Spleen (tissue), 7 donors: ENCODE measurements at regions not wholly inside any gene's neighbourhood (a gene's known extent, or its start where the extent isn't known, plus 50 kb on each side); places are given as distances from the start of the nearest gene placed in this dataset.

Source experiments
- POLR2A ChIP-seq, 3 donors: fragments of 450-650 bp; IDR thresholded peaks; one replicate each; pipeline ENCODE4 v1.5.1; 2017; ENCODE audit warnings: antibody characterized with exemption in 3 of 3, mild to moderate bottlenecking in 1 of 3
- POLR2AphosphoS5 ChIP-seq, 3 donors: sonication (generic); formaldehyde crosslinking; IDR thresholded peaks; one replicate each; pipeline ENCODE4 v1.5.1; 2017; ENCODE audit warnings: antibody characterized with exemption in 3 of 3
- TF ChIP-seq, protein P1 (sequence below), 11 experiments: fragments of 200-600 bp in 7 of 11; fragments of 450-650 bp in 4 of 11; sonication (generic) in 4 of 11; IDR thresholded peaks in 8 of 11; conservative IDR thresholded peaks in 3 of 11; 1 replicate in 7 of 11; 2 replicates in 4 of 11; pipeline versions ENCODE4 v1.4.0 to v1.8.0; 2016 to 2021; ENCODE audit warnings: antibody characterized with exemption in 11 of 11, inconsistent platforms in 4 of 11, mild to moderate bottlenecking in 1 of 11
- donor health status: DM: no; HTN: no; CAD: no; lungs with moderate emphysema.
- donor health status: DM: no; HTN: no; CAD: no.
- donor health status: DM: no; HTN: no; CAD: no.

DNA sequence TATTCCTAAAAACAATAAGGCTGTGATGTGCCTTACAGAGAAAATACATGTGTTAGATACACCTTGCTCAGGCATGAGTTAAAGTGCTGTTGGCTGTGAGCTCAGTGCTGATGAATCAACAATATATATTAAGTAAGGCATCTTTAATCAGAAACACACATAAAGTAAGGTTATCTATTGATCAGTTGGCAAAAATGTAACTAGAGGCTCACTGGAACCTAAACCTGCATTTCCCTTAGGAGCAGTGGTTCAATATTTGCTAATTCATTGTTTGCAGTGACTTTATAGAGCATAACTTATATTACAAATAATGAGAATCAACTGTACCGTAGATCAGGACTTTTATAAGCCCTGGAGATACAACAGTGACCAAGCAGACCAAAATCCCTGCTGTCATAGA, 77.0 kb upstream of the CYP1B1 start:
- TF ChIP-seq, protein P1, sequence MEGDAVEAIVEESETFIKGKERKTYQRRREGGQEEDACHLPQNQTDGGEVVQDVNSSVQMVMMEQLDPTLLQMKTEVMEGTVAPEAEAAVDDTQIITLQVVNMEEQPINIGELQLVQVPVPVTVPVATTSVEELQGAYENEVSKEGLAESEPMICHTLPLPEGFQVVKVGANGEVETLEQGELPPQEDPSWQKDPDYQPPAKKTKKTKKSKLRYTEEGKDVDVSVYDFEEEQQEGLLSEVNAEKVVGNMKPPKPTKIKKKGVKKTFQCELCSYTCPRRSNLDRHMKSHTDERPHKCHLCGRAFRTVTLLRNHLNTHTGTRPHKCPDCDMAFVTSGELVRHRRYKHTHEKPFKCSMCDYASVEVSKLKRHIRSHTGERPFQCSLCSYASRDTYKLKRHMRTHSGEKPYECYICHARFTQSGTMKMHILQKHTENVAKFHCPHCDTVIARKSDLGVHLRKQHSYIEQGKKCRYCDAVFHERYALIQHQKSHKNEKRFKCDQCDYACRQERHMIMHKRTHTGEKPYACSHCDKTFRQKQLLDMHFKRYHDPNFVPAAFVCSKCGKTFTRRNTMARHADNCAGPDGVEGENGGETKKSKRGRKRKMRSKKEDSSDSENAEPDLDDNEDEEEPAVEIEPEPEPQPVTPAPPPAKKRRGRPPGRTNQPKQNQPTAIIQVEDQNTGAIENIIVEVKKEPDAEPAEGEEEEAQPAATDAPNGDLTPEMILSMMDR (IDR thresholded peaks at IDR 0.05 in 8 of 11, conservative IDR thresholded peaks at IDR 0.05 in 3 of 11): no peak
- no peak for TF ChIP-seq POLR2AphosphoS5 (IDR thresholded peaks at IDR 0.05)
- TF ChIP-seq POLR2A (IDR thresholded peaks at IDR 0.05): no peak
